SK-N-SH treated with all-trans-retinoic acid at 6 μM for 48 hours (cell line): ENCODE measurements at regions not wholly inside any gene's neighbourhood (a gene's known extent, or its start where the extent isn't known, plus 50 kb on each side); places are given as distances from the start of the nearest gene placed in this dataset.

Source experiments
- ATAC-seq: fragments of 200-7000 bp; cut with Tn5 transposase; 3 replicates; pipeline ENCODE4 v1.9.1; 2020; ENCODE audit warnings: mild to moderate bottlenecking, moderate library complexity
- ARNTL ChIP-seq: fragments of 450-650 bp; formaldehyde crosslinking; IDR thresholded peaks from 2 replicates; pipeline ENCODE4 v1.5.0; 2020; ENCODE audit warnings: low read depth, mild to moderate bottlenecking, moderate library complexity, borderline replicate concordance
- BACH2 ChIP-seq: fragments of 250-450 bp; sonication (Bioruptor Pico); IDR thresholded peaks from 2 replicates; pipeline ENCODE4 v1.9.0; 2021; ENCODE audit warnings: mild to moderate bottlenecking, borderline replicate concordance
- CREB5 ChIP-seq: fragments of 250-450 bp; sonication (Bioruptor Pico); IDR thresholded peaks from 2 replicates; pipeline ENCODE4 v1.5.1; 2020; ENCODE audit warnings: low read depth, mild to moderate bottlenecking, moderate library complexity
- CSDC2 ChIP-seq: fragments of 250-450 bp; sonication (Bioruptor Pico); IDR thresholded peaks from 2 replicates; pipeline ENCODE4 v1.5.0; 2020; ENCODE audit warnings: mild to moderate bottlenecking, moderate library complexity
- CSRNP3 ChIP-seq: fragments of 250-450 bp; sonication (Bioruptor Pico); IDR thresholded peaks from 2 replicates; pipeline ENCODE4 v1.5.1; 2021; ENCODE audit warnings: mild to moderate bottlenecking, moderate library complexity
- ESRRG ChIP-seq: fragments of 250-450 bp; sonication (Bioruptor Pico); IDR thresholded peaks from 2 replicates; pipeline ENCODE4 v1.6.1; 2021; ENCODE audit warnings: mild to moderate bottlenecking
- GLIS3 ChIP-seq: fragments of 250-450 bp; sonication (Bioruptor Pico); IDR thresholded peaks from 2 replicates; pipeline ENCODE4 v1.5.0; 2020; ENCODE audit warnings: mild to moderate bottlenecking, moderate library complexity
- ISL1 ChIP-seq: fragments of 250-450 bp; sonication (Bioruptor Pico); IDR thresholded peaks from 2 replicates; pipeline ENCODE4 v2.1.2; 2022; ENCODE audit warnings: mild to moderate bottlenecking, moderate library complexity
- OSR1 ChIP-seq: fragments of 250-450 bp; sonication (Bioruptor Pico); IDR thresholded peaks from 2 replicates; pipeline ENCODE4 v1.8.0; 2022; ENCODE audit warnings: moderate library complexity, mild to moderate bottlenecking, inconsistent platforms
- PATZ1 ChIP-seq: fragments of 250-450 bp; sonication (Bioruptor Pico); IDR thresholded peaks from 2 replicates; pipeline ENCODE4 v1.8.0; 2020; ENCODE audit warnings: mild to moderate bottlenecking, moderate library complexity, borderline replicate concordance
- POU6F1 ChIP-seq: fragments of 250-450 bp; sonication (Bioruptor Pico); IDR thresholded peaks from 2 replicates; pipeline ENCODE4 v1.8.0; 2021; ENCODE audit warnings: low read depth, mild to moderate bottlenecking, moderate library complexity, borderline replicate concordance
- PPARA ChIP-seq: fragments of 250-450 bp; sonication (Bioruptor Pico); IDR thresholded peaks from 2 replicates; pipeline ENCODE4 v1.5.0; 2020; ENCODE audit warnings: mild to moderate bottlenecking, borderline replicate concordance
- RARB ChIP-seq: fragments of 250-450 bp; sonication (Bioruptor Pico); IDR thresholded peaks from 2 replicates; pipeline ENCODE4 v1.8.0; 2021; ENCODE audit warnings: mild to moderate bottlenecking, moderate library complexity
- SNAI2 ChIP-seq: fragments of 250-450 bp; sonication (Bioruptor Pico); IDR thresholded peaks from 2 replicates; pipeline ENCODE4 v1.5.0; 2020; ENCODE audit warnings: mild to moderate bottlenecking, moderate library complexity
- TCF4 ChIP-seq: fragments of 250-450 bp; sonication (Bioruptor Pico); IDR thresholded peaks from 2 replicates; pipeline ENCODE4 v1.8.0; 2021; ENCODE audit warnings: mild to moderate bottlenecking, moderate library complexity, borderline replicate concordance
- TOX ChIP-seq: fragments of 250-450 bp; sonication (Bioruptor Pico); IDR thresholded peaks from 2 replicates; pipeline ENCODE4 v1.8.0; 2021; ENCODE audit warnings: mild to moderate bottlenecking, moderate library complexity, borderline replicate concordance
- ZC3H10 ChIP-seq: fragments of 250-450 bp; sonication (Bioruptor Pico); IDR thresholded peaks from 2 replicates; pipeline ENCODE4 v1.5.1; 2021; ENCODE audit warnings: mild to moderate bottlenecking, moderate library complexity
- ZFP3 ChIP-seq: fragments of 250-450 bp; sonication (Bioruptor Pico); IDR thresholded peaks from 2 replicates; pipeline ENCODE4 v1.5.0; 2020; ENCODE audit warnings: mild to moderate bottlenecking, moderate library complexity
- ZFP30 ChIP-seq: fragments of 450-650 bp; formaldehyde crosslinking; IDR thresholded peaks from 2 replicates; pipeline ENCODE4 v1.5.0; 2022; ENCODE audit warnings: mild to moderate bottlenecking, moderate library complexity
- ZNF565 ChIP-seq: fragments of 450-650 bp; formaldehyde crosslinking; conservative IDR thresholded peaks from 2 replicates; pipeline ENCODE4 v1.5.0; 2020; ENCODE audit warnings: low read depth, mild to moderate bottlenecking, moderate library complexity
- ZNF70 ChIP-seq: fragments of 450-650 bp; formaldehyde crosslinking; IDR thresholded peaks from 2 replicates; pipeline ENCODE4 v1.5.0; 2020; ENCODE audit warnings: mild to moderate bottlenecking, moderate library complexity
- ZNF8 ChIP-seq: fragments of 450-650 bp; formaldehyde crosslinking; IDR thresholded peaks from 2 replicates; pipeline ENCODE4 v1.5.0; 2020; ENCODE audit warnings: mild to moderate bottlenecking, moderate library complexity

- no peak for ATAC-seq
Measured at GRCh38 chr6:144844596-144844995, 559.5 kb downstream of the UTRN start.

GRCh38 chr6:144845186-144845585 is 560.1 kb downstream of the UTRN start:
- no peak for TF ChIP-seq ZNF70 (CRISPR knock-in tag)
- TF ChIP-seq CREB5 (CRISPR knock-in tag) = no peak
- no peak for TF ChIP-seq ZNF565 (CRISPR knock-in tag)
- no peak for TF ChIP-seq ZC3H10 (CRISPR knock-in tag)
- TF ChIP-seq CSDC2 (CRISPR knock-in tag) = no peak
- TF ChIP-seq PPARA (CRISPR knock-in tag) = no peak
- no peak for TF ChIP-seq OSR1 (CRISPR knock-in tag)
- no peak for TF ChIP-seq TOX (CRISPR knock-in tag)
- no peak for TF ChIP-seq ARNTL (CRISPR knock-in tag)
- TF ChIP-seq ESRRG (CRISPR knock-in tag) = no peak
- TF ChIP-seq CSRNP3 (CRISPR knock-in tag) = no peak
- TF ChIP-seq ISL1 (CRISPR knock-in tag) = no peak
- no peak for TF ChIP-seq ZFP30 (CRISPR knock-in tag)
- no peak for TF ChIP-seq SNAI2 (CRISPR knock-in tag)
- TF ChIP-seq GLIS3 (CRISPR knock-in tag) = no peak
- no peak for ATAC-seq

More at GRCh38 chr6:144844596-144844995, 559.5 kb downstream of the UTRN start:
- TF ChIP-seq ZFP3 (no peak), ISL1 (CRISPR knock-in tag) (no peak), RARB (CRISPR knock-in tag) (no peak), ZC3H10 (CRISPR knock-in tag) (no peak), ESRRG (CRISPR knock-in tag) (no peak), TCF4 (CRISPR knock-in tag) (no peak)

- TF ChIP-seq CSRNP3 (CRISPR knock-in tag) (no peak), BACH2 (CRISPR knock-in tag) (no peak), GLIS3 (CRISPR knock-in tag) (no peak), CSDC2 (CRISPR knock-in tag) (no peak), TCF4 (CRISPR knock-in tag) (no peak), ZNF70 (CRISPR knock-in tag) (no peak), ISL1 (CRISPR knock-in tag) (no peak), POU6F1 (CRISPR knock-in tag) (no peak), PATZ1 (CRISPR knock-in tag) (no peak), ARNTL (CRISPR knock-in tag) (no peak), ZNF565 (CRISPR knock-in tag) (no peak), ESRRG (CRISPR knock-in tag) (no peak), ZNF8 (CRISPR knock-in tag) (no peak), ZFP30 (CRISPR knock-in tag) (no peak), ZC3H10 (CRISPR knock-in tag) (no peak), CREB5 (CRISPR knock-in tag) (no peak), SNAI2 (CRISPR knock-in tag) (no peak), OSR1 (CRISPR knock-in tag) (no peak), PPARA (CRISPR knock-in tag) (no peak)
- TF ChIP-seq, all 23 proteins: peak for 0
- no peak for ATAC-seq
Measured at GRCh38 chr6:144847916-144848315, 562.8 kb downstream of the UTRN start.
